ENCODE measurements at regions not wholly inside any gene's neighbourhood (a gene's known extent, or its start where the extent isn't known, plus 50 kb on each side); places are given as distances from the start of the nearest gene placed in this dataset.

- no peaks in the 10 kb centered on the region for H3K79me2 ChIP-seq (ENCODE audit: insufficient read depth)
- no peak overlapping the region for H3K4me2 ChIP-seq (ENCODE audit: unreplicated experiment)
- no peak overlapping the region for H3K27ac ChIP-seq
- no peak overlapping the region for H3K9ac ChIP-seq
- in situ Hi-C loops (cut with MboI) = no loop called here
- H3K4me1 ChIP-seq (ENCODE audit: insufficient read depth) = no peaks in the 10 kb centered on the region
- no peak for DNase-seq
- no peak overlapping the region for H2AFZ ChIP-seq
- no peaks in the 10 kb centered on the region for H3F3A ChIP-seq (ENCODE audit: insufficient read depth)
- H3K4me3 ChIP-seq = no peak overlapping the region
- TF ChIP-seq EZH2phosphoT487 (IDR thresholded peaks at IDR 0.05; ENCODE audit: insufficient read depth, low read depth) (no peak), EZH2 (IDR thresholded peaks at IDR 0.05; ENCODE audit: insufficient read depth, poor library complexity, severe bottlenecking) (no peak)
- H3K9me3 ChIP-seq (ENCODE audit: low read depth) = no peaks in the 10 kb centered on the region
- no peaks in the 10 kb centered on the region for H3K9me2 ChIP-seq (ENCODE audit: insufficient read depth)
- no peaks in the 10 kb centered on the region for H4K20me1 ChIP-seq (ENCODE audit: insufficient read depth)
- H3K36me3 ChIP-seq (ENCODE audit: low read depth) = no peaks in the 10 kb centered on the region
- 76 to 81% methylated on average over 6 of the region's 6 CpGs for WGBS, 2 experiments (ENCODE audit: low coverage in 1 of 2, low lambda C conversion rate in 2 of 2, missing lambda C conversion rate in 2 of 2)
- no peaks in the 10 kb centered on the region; the same call in 1 of the 2 replicates for H3K27me3 ChIP-seq (replicated peaks; ENCODE audit: insufficient read depth)
Observed at GRCh38 chr10:33734393-33735155, 400.1 kb upstream of the NRP1 start.

- Histone ChIP-seq H3K4me3 (no peak overlapping the region), H3K4me1 (ENCODE audit: insufficient read depth) (no peaks in the 10 kb centered on the region), H3K4me2 (ENCODE audit: unreplicated experiment) (no peak overlapping the region), H3K36me3 (ENCODE audit: low read depth) (no peaks in the 10 kb centered on the region), H3K27ac (no peak overlapping the region), H3K9me2 (ENCODE audit: insufficient read depth) (no peaks in the 10 kb centered on the region), H4K20me1 (ENCODE audit: insufficient read depth) (no peaks in the 10 kb centered on the region), H3K9me3 (ENCODE audit: low read depth) (no peaks in the 10 kb centered on the region), H3K9ac (no peak overlapping the region), H3K79me2 (ENCODE audit: insufficient read depth) (no peaks in the 10 kb centered on the region), H3F3A (ENCODE audit: insufficient read depth) (no peaks in the 10 kb centered on the region), H2AFZ (no peak overlapping the region), H3K27me3 (replicated peaks; ENCODE audit: insufficient read depth) (no peaks in the 10 kb centered on the region; the same call in 1 of the 2 replicates)
- DNase-seq = no peak
- WGBS, 2 experiments (ENCODE audit: low coverage in 1 of 2, low lambda C conversion rate in 2 of 2, missing lambda C conversion rate in 2 of 2) = 88 to 94% methylated on average over 3 of the region's 3 CpGs
- TF ChIP-seq EZH2 (IDR thresholded peaks at IDR 0.05; ENCODE audit: insufficient read depth, poor library complexity, severe bottlenecking) (no peak), EZH2phosphoT487 (IDR thresholded peaks at IDR 0.05; ENCODE audit: insufficient read depth, low read depth) (no peak)
- in situ Hi-C loops (cut with MboI) = no loop called here
Observed at GRCh38 chr10:33733058-33733457, 398.6 kb upstream of the NRP1 start.

- Histone ChIP-seq H3K27me3 (replicated peaks; ENCODE audit: insufficient read depth) (no peaks in the 10 kb centered on the region; the same call in 1 of the 2 replicates), H3K36me3 (ENCODE audit: low read depth) (no peaks in the 10 kb centered on the region), H4K20me1 (ENCODE audit: insufficient read depth) (no peaks in the 10 kb centered on the region), H3K9ac (no peak overlapping the region), H3K4me1 (ENCODE audit: insufficient read depth) (no peaks in the 10 kb centered on the region), H3K79me2 (ENCODE audit: insufficient read depth) (no peaks in the 10 kb centered on the region), H3K4me2 (ENCODE audit: unreplicated experiment) (no peak overlapping the region), H3K9me2 (ENCODE audit: insufficient read depth) (no peaks in the 10 kb centered on the region), H3F3A (ENCODE audit: insufficient read depth) (no peaks in the 10 kb centered on the region), H2AFZ (no peak overlapping the region), H3K4me3 (no peak overlapping the region), H3K9me3 (ENCODE audit: low read depth) (no peaks in the 10 kb centered on the region), H3K27ac (no peak overlapping the region)
- in situ Hi-C loops (cut with MboI) = no loop called here
- TF ChIP-seq EZH2phosphoT487 (IDR thresholded peaks at IDR 0.05; ENCODE audit: insufficient read depth, low read depth) = no peak
- TF ChIP-seq EZH2 (IDR thresholded peaks at IDR 0.05; ENCODE audit: insufficient read depth, poor library complexity, severe bottlenecking) = no peak
- DNase-seq = no peak
- WGBS, 2 experiments (ENCODE audit: low coverage in 1 of 2, low lambda C conversion rate in 2 of 2, missing lambda C conversion rate in 2 of 2) = 71 to 77% methylated on average over 8 of the region's 8 CpGs
Observed at GRCh38 chr10:33732161-33732680, 397.8 kb upstream of the NRP1 start.

GRCh38 chr10:33731322-33731721 is 396.9 kb upstream of the NRP1 start:
- in situ Hi-C loops (cut with MboI) = no loop called here

More at GRCh38 chr10:33731322-33731721, 396.9 kb upstream of the NRP1 start:
- Histone ChIP-seq H4K20me1 (ENCODE audit: insufficient read depth) (no peaks in the 10 kb centered on the region), H3K9ac (no peak overlapping the region), H3K4me1 (ENCODE audit: insufficient read depth) (no peaks in the 10 kb centered on the region), H3K27ac (no peak overlapping the region), H3K79me2 (ENCODE audit: insufficient read depth) (no peaks in the 10 kb centered on the region), H3K9me3 (ENCODE audit: low read depth) (no peaks in the 10 kb centered on the region), H2AFZ (no peak overlapping the region), H3K36me3 (ENCODE audit: low read depth) (no peaks in the 10 kb centered on the region), H3K4me3 (no peak overlapping the region), H3F3A (ENCODE audit: insufficient read depth) (no peaks in the 10 kb centered on the region), H3K9me2 (ENCODE audit: insufficient read depth) (no peaks in the 10 kb centered on the region), H3K4me2 (ENCODE audit: unreplicated experiment) (no peak overlapping the region), H3K27me3 (replicated peaks; ENCODE audit: insufficient read depth) (no peaks in the 10 kb centered on the region)
- no peak for DNase-seq
- 60 to 66% methylated on average over 6 of the region's 6 CpGs for WGBS, 2 experiments (ENCODE audit: low coverage in 1 of 2, low lambda C conversion rate in 2 of 2, missing lambda C conversion rate in 2 of 2)
- TF ChIP-seq EZH2phosphoT487 (IDR thresholded peaks at IDR 0.05; ENCODE audit: insufficient read depth, low read depth) (no peak), EZH2 (IDR thresholded peaks at IDR 0.05; ENCODE audit: insufficient read depth, poor library complexity, severe bottlenecking) (no peak)
